Cardiac fibroblast (primary cell): ENCODE measurements at regions not wholly inside any gene's neighbourhood (a gene's known extent, or its start where the extent isn't known, plus 50 kb on each side); places are given as distances from the start of the nearest gene placed in this dataset.
"Not testable (repeated sequence)": the region's sequence is repeated elsewhere in the genome, so short reads cannot be mapped to it uniquely, and the experiment has no call there.

Experiments used
- DNase-seq, 2 donors: peaks; one replicate each; pipeline versions ENCODE4 v3.0.0 to v3.0.0-alpha.2; 2010; ENCODE audit warnings: low read depth in 2 of 2
- H3K4me3 ChIP-seq, 2 donors: replicated peaks in 1 of 2; 1 replicate in 1 of 2; 2 replicates in 1 of 2; pipeline ENCODE4 v1.5.1; 2011; ENCODE audit warnings: low read depth in 2 of 2, low read length in 2 of 2, mild to moderate bottlenecking in 2 of 2, moderate library complexity in 1 of 2
- CTCF ChIP-seq: IDR thresholded peaks from one replicate; pipeline ENCODE4 v1.5.1; 2011; ENCODE audit warnings: low read depth, mild to moderate bottlenecking, low read length, inconsistent platforms

- no peak for DNase-seq
- H3K4me3 ChIP-seq, result no peak overlapping the region
- no peak for TF ChIP-seq CTCF
Observed at GRCh38 chrX:53883196-53883595, 161.1 kb downstream of the PHF8 start.

- no peak for TF ChIP-seq CTCF
- peak; percentile 18 to 84 for DNase-seq
- no peak overlapping the region for H3K4me3 ChIP-seq
Observed at GRCh38 chrX:53882331-53882730, 161.9 kb downstream of the PHF8 start.

- not testable (repeated sequence) for DNase-seq, H3K4me3 ChIP-seq
Observed at GRCh38 chrX:53880786-53881185, 163.5 kb downstream of the PHF8 start.

GRCh38 chrX:53859890-53860289, 173.4 kb upstream of the HUWE1 start:
- no peak for DNase-seq
- no peak for TF ChIP-seq CTCF
- H3K4me3 ChIP-seq, result no peak overlapping the region

- peak; percentile 24 to 44 for DNase-seq
- TF ChIP-seq CTCF, result peak; percentile 42
- H3K4me3 ChIP-seq, result no peak overlapping the region
Observed at GRCh38 chrX:53831662-53832635, 145.4 kb upstream of the HUWE1 start.

GRCh38 chrX:53824686-53825085, 138.2 kb upstream of the HUWE1 start:
- no peak overlapping the region for H3K4me3 ChIP-seq
- DNase-seq, result no peak
- TF ChIP-seq CTCF, result no peak

GRCh38 chrX:53818115-53818514, 131.6 kb upstream of the HUWE1 start:
- not testable (repeated sequence) for H3K4me3 ChIP-seq, DNase-seq

GRCh38 chrX:53817548-53817947, 131.0 kb upstream of the HUWE1 start:
- TF ChIP-seq CTCF, result no peak
- no peak for DNase-seq
- H3K4me3 ChIP-seq, result no peak overlapping the region
